Pancreas (tissue), 10 donors: ENCODE measurements at regions not wholly inside any gene's neighbourhood (a gene's known extent, or its start where the extent isn't known, plus 50 kb on each side); places are given as distances from the start of the nearest gene placed in this dataset.

Source experiments
- ATAC-seq, 4 donors: fragments of 200-7000 bp; cut with Tn5 transposase; one replicate each; pipeline versions ENCODE4 v1.8.0 to v1.9.1; 2020; ENCODE audit warnings: mild to moderate bottlenecking in 4 of 4, moderate library complexity in 4 of 4
- DNase-seq, 6 donors: peaks; one replicate each; pipeline ENCODE4 v3.0.0-alpha.2; 2020
- FAIRE-seq: peaks from 2 replicates; lab custom pipeline; 2012; peaks lifted over from hg19 to GRCh38; lab: Jason Lieb, UNC
- H3K27ac ChIP-seq, 4 donors: fragments of 200-600 bp; sonication (generic); 1 replicate in 3 of 4; 2 replicates in 1 of 4; pipeline versions ENCODE4 v1.5.0 to v1.8.0; 2020
- H3K27me3 ChIP-seq, 4 donors: fragments of 200-600 bp; one replicate each; pipeline ENCODE4 v1.8.0; 2021
- H3K36me3 ChIP-seq, 3 donors: fragments of 200-600 bp; sonication (generic) in 1 of 3; one replicate each; pipeline versions ENCODE4 v1.5.0 to v1.8.0; 2020 to 2021
- H3K4me1 ChIP-seq, 3 donors: fragments of 200-600 bp; one replicate each; pipeline ENCODE4 v1.8.0; 2021
- H3K4me3 ChIP-seq, 4 donors: fragments of 200-600 bp; sonication (generic) in 2 of 4; one replicate each; pipeline versions ENCODE4 v1.5.0 to v1.8.0; 2020 to 2021
- H3K9me3 ChIP-seq, 4 donors: fragments of 200-600 bp; one replicate each; pipeline ENCODE4 v1.8.0; 2021
- WGBS, 2 donors: extraction: QIAGEN DNeasy Blood & Tissue Kit; methylation state at CpG; one replicate each; pipeline ENCODE4 v1.1.7; 2013; 5-methylcytosine and 5-hydroxymethylcytosine counted together
- intact Hi-C, 3 donors: fragments of 100-400 bp; cut with DNase I; formaldehyde crosslinking; loops; one replicate each; pipeline versions ENCODE4 v1.11.1 to v1.14.2; 2022
- TF ChIP-seq, protein P1 (sequence below), 4 donors: fragments of 200-600 bp; sonication (generic) in 3 of 4; IDR thresholded peaks; one replicate each; pipeline versions ENCODE4 v1.5.0 to v1.8.0; 2021; ENCODE audit warnings: antibody characterized with exemption in 4 of 4
- donor health status: healthy with polysubstance abuse.
- donor health status: DM: no; HTN: no; CAD: no; lungs with moderate emphysema.
- donor health status: DM: no; HTN: no; CAD: no.
- donor health status: control.
- donor health status: control.
- donor health status: Bipolar disorder and iron deficiency.
- donor health status: DM: yes; HTN: yes; CAD: no.
- donor health status: DM: no; HTN: no; CAD: no.
- donor health status: DM: no; HTN: no; CAD: no.
- donor health status: DM: yes; HTN: yes; CAD: no.

DNA sequence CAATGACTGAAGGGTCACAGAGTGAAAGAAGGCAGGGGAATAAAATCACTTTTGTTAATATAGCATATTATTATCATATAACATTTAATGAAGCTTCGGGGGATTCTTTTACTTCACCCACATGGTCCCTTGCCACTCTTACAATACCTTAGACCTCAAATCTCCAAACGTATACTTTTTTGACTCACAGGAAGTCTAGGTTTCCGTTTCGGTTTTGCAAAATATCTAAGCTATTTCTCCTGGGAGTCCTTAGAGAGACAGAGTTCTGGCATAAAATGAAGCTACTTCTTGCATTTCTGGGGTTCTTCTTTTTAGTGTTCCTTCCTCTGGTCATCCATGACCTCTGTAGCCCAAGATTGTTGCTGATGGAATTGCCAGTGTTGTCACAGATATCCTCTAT, 590.5 kb upstream of the ATP2B1 start:
- H3K9me3 ChIP-seq, result no peaks in the 10 kb centered on the region
- intact Hi-C loops, result no loop called here
- no peak for ATAC-seq
- no peak for DNase-seq
- no peak overlapping the region for H3K4me3 ChIP-seq
- H3K27me3 ChIP-seq, result peaks cover 0 to 5% (median 0%) of the 10 kb centered on the region in 4 donors
- TF ChIP-seq, protein P1, sequence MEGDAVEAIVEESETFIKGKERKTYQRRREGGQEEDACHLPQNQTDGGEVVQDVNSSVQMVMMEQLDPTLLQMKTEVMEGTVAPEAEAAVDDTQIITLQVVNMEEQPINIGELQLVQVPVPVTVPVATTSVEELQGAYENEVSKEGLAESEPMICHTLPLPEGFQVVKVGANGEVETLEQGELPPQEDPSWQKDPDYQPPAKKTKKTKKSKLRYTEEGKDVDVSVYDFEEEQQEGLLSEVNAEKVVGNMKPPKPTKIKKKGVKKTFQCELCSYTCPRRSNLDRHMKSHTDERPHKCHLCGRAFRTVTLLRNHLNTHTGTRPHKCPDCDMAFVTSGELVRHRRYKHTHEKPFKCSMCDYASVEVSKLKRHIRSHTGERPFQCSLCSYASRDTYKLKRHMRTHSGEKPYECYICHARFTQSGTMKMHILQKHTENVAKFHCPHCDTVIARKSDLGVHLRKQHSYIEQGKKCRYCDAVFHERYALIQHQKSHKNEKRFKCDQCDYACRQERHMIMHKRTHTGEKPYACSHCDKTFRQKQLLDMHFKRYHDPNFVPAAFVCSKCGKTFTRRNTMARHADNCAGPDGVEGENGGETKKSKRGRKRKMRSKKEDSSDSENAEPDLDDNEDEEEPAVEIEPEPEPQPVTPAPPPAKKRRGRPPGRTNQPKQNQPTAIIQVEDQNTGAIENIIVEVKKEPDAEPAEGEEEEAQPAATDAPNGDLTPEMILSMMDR (IDR thresholded peaks at IDR 0.05), result no peak
- no peak overlapping the region for H3K27ac ChIP-seq
- WGBS, 2 donors, result 53 to 65% methylated on average over 4 of the region's 4 CpGs
- no peaks in the 10 kb centered on the region for H3K36me3 ChIP-seq
- FAIRE-seq, result no peak
- no peaks in the 10 kb centered on the region for H3K4me1 ChIP-seq

DNA sequence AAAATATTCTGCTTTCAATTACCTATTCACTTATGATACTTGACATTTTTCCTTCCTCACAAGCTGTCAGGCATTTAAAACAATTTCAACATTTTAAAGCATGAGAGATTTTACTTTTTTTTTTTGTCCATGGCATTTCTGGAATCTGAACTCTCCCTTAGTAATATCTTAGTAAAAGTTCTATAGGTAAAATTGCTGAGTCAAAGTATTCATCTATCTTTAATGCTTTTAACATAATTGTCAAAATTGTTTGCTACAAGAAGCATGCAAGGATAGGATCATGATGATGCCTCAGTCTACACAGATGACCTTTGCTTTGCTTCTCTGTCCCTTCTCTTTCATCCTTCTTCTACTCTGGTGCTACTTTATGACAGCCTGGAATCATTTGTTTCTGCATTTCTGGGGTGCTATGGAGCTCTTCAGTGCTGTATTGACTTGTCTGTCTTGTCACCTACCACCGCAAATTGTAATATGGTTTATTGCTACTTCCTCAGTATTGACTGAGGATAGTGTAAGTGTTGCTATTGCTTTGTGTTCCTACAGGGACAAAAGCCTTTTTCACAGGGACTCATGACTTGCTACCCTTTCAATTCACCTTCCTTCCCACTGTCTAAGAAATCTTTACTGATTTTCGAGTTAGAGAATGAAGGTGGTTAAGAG, 589.8 kb upstream of the ATP2B1 start:
- intact Hi-C loops, result no loop called here
- Histone ChIP-seq H3K27me3 (peaks cover 0 to 5% (median 0%) of the 10 kb centered on the region in 4 donors), H3K4me3 (no peak overlapping the region), H3K36me3 (no peaks in the 10 kb centered on the region), H3K4me1 (no peaks in the 10 kb centered on the region), H3K9me3 (no peaks in the 10 kb centered on the region), H3K27ac (no peak overlapping the region)
- TF ChIP-seq, protein P1 (IDR thresholded peaks at IDR 0.05), result no peak
- ATAC-seq, result no peak
- FAIRE-seq, result no peak
- no peak for DNase-seq
- 77 to 84% methylated on average over 2 of the region's 2 CpGs for WGBS, 2 donors

DNA sequence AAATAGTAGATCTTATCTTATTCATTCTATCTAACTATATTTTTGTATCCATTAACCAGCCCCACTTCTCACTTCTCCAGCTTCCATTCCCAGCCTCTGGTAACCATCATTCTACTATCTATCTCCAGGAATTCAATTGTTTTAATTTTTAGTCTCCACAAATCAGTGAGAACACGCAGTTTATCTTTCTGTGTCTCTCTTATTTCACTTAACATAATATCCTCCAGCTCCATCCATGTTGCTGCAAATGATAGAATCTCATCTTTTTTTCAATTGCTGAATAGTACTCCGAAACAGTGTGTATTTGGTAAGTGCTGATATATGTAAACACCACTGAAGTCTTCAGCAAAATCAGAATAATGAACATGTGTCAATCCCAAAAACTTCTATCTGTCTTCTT, 587.2 kb upstream of the ATP2B1 start:
- no peak for DNase-seq
- WGBS, 2 donors, result 80 to 90% methylated on average over 2 of the region's 2 CpGs
- Histone ChIP-seq H3K9me3 (no peaks in the 10 kb centered on the region), H3K4me1 (no peaks in the 10 kb centered on the region), H3K4me3 (no peak overlapping the region), H3K27ac (no peak overlapping the region), H3K36me3 (no peaks in the 10 kb centered on the region), H3K27me3 (peaks cover 0 to 5% (median 0%) of the 10 kb centered on the region in 4 donors)
- intact Hi-C loops, result no loop called here
- FAIRE-seq, result no peak
- TF ChIP-seq, protein P1 (IDR thresholded peaks at IDR 0.05), result no peak
- no peak for ATAC-seq

DNA sequence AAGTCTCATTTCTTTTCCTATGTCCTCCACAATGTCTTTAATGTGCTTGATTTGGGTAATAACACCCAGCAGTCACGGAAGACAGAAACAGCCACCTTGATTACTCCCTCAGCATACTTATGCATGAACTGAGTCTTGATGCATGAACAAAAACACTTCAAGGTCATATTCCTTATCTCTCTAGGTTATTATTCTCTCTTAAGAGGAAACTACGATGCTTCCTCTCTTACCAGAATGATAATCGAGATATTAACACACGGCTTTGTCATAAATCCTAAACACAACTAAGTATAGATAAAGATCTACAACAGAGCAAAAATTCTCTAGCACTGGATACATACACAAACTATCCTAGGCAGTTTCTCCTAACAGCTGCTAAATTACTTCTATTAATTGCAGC, 583.5 kb upstream of the ATP2B1 start:
- Histone ChIP-seq H3K27me3 (peaks cover 0 to 5% (median 0%) of the 10 kb centered on the region in 4 donors), H3K4me1 (no peaks in the 10 kb centered on the region), H3K36me3 (no peaks in the 10 kb centered on the region), H3K27ac (no peak overlapping the region), H3K9me3 (no peaks in the 10 kb centered on the region), H3K4me3 (no peak overlapping the region)
- WGBS, 2 donors, result 33 to 42% methylated on average over 4 of the region's 4 CpGs
- TF ChIP-seq, protein P1 (IDR thresholded peaks at IDR 0.05), result no peak
- FAIRE-seq, result no peak
- no peak for ATAC-seq
- intact Hi-C loops, result no loop called here
- DNase-seq, result no peak
